Tibial nerve (tissue), 3 donors: ENCODE measurements at regions not wholly inside any gene's neighbourhood (a gene's known extent, or its start where the extent isn't known, plus 50 kb on each side); places are given as distances from the start of the nearest gene placed in this dataset.

Experiments
- POLR2A ChIP-seq, 2 donors: fragments of 450-650 bp; IDR thresholded peaks; one replicate each; pipeline ENCODE4 v1.6.1; 2017; ENCODE audit warnings: antibody characterized with exemption in 2 of 2, mild to moderate bottlenecking in 2 of 2, moderate library complexity in 2 of 2
- TF ChIP-seq, protein P1 (sequence below), 5 experiments: fragments of 200-600 bp in 3 of 5; fragments of 450-650 bp in 2 of 5; sonication (generic) in 3 of 5; IDR thresholded peaks; one replicate each; pipeline ENCODE4 v1.5.1; 2016 to 2019; ENCODE audit warnings: antibody characterized with exemption in 5 of 5, mild to moderate bottlenecking in 3 of 5, moderate library complexity in 2 of 5

DNA sequence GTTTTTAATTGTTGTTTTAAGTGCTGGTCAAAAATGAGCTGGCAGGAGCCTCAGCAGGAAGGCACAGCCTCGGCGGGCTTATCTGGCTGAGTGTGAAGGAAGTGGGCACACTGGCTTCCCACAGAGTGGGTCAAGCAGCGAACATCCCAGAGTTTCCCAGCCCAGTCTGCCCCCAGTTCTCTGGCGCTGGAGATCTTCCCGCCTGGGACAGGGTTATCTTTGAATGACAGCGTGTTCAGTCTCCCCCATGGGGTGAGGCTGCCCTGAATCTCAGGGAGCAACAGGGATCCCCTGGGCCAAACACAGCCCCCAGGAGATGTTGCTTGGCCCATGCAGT, 122.2 kb upstream of the PTPN1 start:
- no peak for TF ChIP-seq POLR2A (IDR thresholded peaks at IDR 0.05)
- TF ChIP-seq, protein P1, sequence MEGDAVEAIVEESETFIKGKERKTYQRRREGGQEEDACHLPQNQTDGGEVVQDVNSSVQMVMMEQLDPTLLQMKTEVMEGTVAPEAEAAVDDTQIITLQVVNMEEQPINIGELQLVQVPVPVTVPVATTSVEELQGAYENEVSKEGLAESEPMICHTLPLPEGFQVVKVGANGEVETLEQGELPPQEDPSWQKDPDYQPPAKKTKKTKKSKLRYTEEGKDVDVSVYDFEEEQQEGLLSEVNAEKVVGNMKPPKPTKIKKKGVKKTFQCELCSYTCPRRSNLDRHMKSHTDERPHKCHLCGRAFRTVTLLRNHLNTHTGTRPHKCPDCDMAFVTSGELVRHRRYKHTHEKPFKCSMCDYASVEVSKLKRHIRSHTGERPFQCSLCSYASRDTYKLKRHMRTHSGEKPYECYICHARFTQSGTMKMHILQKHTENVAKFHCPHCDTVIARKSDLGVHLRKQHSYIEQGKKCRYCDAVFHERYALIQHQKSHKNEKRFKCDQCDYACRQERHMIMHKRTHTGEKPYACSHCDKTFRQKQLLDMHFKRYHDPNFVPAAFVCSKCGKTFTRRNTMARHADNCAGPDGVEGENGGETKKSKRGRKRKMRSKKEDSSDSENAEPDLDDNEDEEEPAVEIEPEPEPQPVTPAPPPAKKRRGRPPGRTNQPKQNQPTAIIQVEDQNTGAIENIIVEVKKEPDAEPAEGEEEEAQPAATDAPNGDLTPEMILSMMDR (IDR thresholded peaks at IDR 0.05), result no peak
